GM12878 (cell line): ENCODE measurements at regions not wholly inside any gene's neighbourhood (a gene's known extent, or its start where the extent isn't known, plus 50 kb on each side); places are given as distances from the start of the nearest gene placed in this dataset.
"Not testable (repeated sequence)": the region's sequence is repeated elsewhere in the genome, so short reads cannot be mapped to it uniquely, and the experiment has no call there.

Experiments used
- ATAC-seq: fragments of 200-7000 bp; cut with Tn5 transposase; 3 replicates; pipeline ENCODE4 v1.9.1; 2020; ENCODE audit warnings: mild to moderate bottlenecking, moderate library complexity
- BruUV-seq: library from RNA; stranded (reverse); fragments of 400-500 nt; replicated peaks from 2 replicates; lab custom pipeline; 2021; lab: Mats Ljungman, UMichigan
- CTCF ChIA-PET: fragments of 300-600 bp; sonication (Branson Sonifier 250); formaldehyde crosslinking; extraction: SDS; loops from one replicate; lab custom pipeline; 2021; ENCODE audit warnings: inconsistent platforms; lab: Yijun Ruan, JAX
- POLR2A ChIA-PET: fragments of 350-600 bp; formaldehyde crosslinking; extraction: SDS; loops from one replicate; lab custom pipeline; 2021; ENCODE audit warnings: inconsistent platforms; lab: Charles Lee
- RAD21 ChIA-PET: fragments of 300-600 bp; sonication (Branson Sonifier 250); formaldehyde crosslinking; loops from one replicate; lab custom pipeline; 2023; ENCODE audit warnings: antibody characterized with exemption; ENCODE audit not compliant: unreplicated experiment; lab: Charles Lee
- SMC1A ChIA-PET: fragments of 300-600 bp; sonication (Branson Sonifier 250); formaldehyde crosslinking; loops from one replicate; lab custom pipeline; 2023; ENCODE audit not compliant: unreplicated experiment, uncharacterized antibody; lab: Charles Lee
- DNase-seq: peaks from one replicate; pipeline ENCODE4 v3.0.0-alpha.2; 2011; ENCODE audit warnings: low read depth, low spot score
- FAIRE-seq: peaks from 3 replicates; lab custom pipeline; 2011; peaks lifted over from hg19 to GRCh38; lab: Jason Lieb, UNC
- H2AFZ ChIP-seq: 2 replicates; pipeline ENCODE4 v1.6.0; 2011; ENCODE audit warnings: low read depth, low read length, control low read depth; ENCODE audit not compliant: control insufficient read depth
- H3K27ac ChIP-seq: 2 replicates; pipeline ENCODE4 v1.5.1; 2011; ENCODE audit warnings: control low read depth; ENCODE audit not compliant: control insufficient read depth, insufficient read depth
- H3K27me3 ChIP-seq, 2 experiments: replicated peaks in 1 of 2; 2 replicates each; pipeline versions ENCODE4 v1.6.0 to v1.6.1; 2011; ENCODE audit warnings: low read length in 1 of 2; ENCODE audit not compliant: control insufficient read depth in 2 of 2, insufficient read depth in 2 of 2
- H3K36me3 ChIP-seq, 2 experiments: 2 replicates each; pipeline ENCODE4 v1.5.1; 2011; ENCODE audit warnings: low read length in 1 of 2; ENCODE audit not compliant: control insufficient read depth in 2 of 2, insufficient read depth in 2 of 2
- H3K4me1 ChIP-seq: 2 replicates; pipeline ENCODE4 v1.6.1; 2011; ENCODE audit warnings: mild to moderate bottlenecking, low read length, moderate library complexity, mixed read lengths; ENCODE audit not compliant: control insufficient read depth, insufficient read depth
- H3K4me2 ChIP-seq: 2 replicates; pipeline ENCODE4 v1.6.0; 2011; ENCODE audit warnings: control low read depth; ENCODE audit not compliant: control insufficient read depth, insufficient read depth
- H3K4me3 ChIP-seq: fragments of 200-600 bp; sonication (generic); 2 replicates; pipeline ENCODE4 v1.5.1; 2016
- H3K79me2 ChIP-seq: 2 replicates; pipeline ENCODE4 v1.6.0; 2011; ENCODE audit warnings: low read length; ENCODE audit not compliant: control insufficient read depth, insufficient read depth
- H3K9ac ChIP-seq: 2 replicates; pipeline ENCODE4 v1.8.0; 2011; ENCODE audit warnings: low read length, control low read depth, mixed read lengths; ENCODE audit not compliant: control insufficient read depth, insufficient read depth
- H3K9me3 ChIP-seq: replicated peaks from 3 replicates; pipeline ENCODE4 v1.5.1; 2011; ENCODE audit warnings: mild to moderate bottlenecking, low read length; ENCODE audit not compliant: control insufficient read depth, insufficient read depth
- H4K20me1 ChIP-seq: 2 replicates; pipeline ENCODE4 v1.6.0; 2011; ENCODE audit not compliant: control insufficient read depth, insufficient read depth
- ATF7 ChIP-seq: fragments of 450-650 bp; IDR thresholded peaks from 2 replicates; pipeline ENCODE4 v1.6.1; 2016; ENCODE audit warnings: low read depth, mild to moderate bottlenecking
- BCL11A ChIP-seq: IDR thresholded peaks from 2 replicates; pipeline ENCODE4 v1.6.1; 2011; ENCODE audit warnings: low read depth, low read length
- BHLHE40 ChIP-seq, 2 experiments: fragments of 450-650 bp in 1 of 2; IDR thresholded peaks; 2 replicates each; pipeline ENCODE4 v1.6.1; 2011 to 2017; ENCODE audit warnings: low read depth in 2 of 2, borderline replicate concordance in 1 of 2, improper control_type of control experiment in 1 of 2, low read length in 1 of 2, mild to moderate bottlenecking in 1 of 2
- BRCA1 ChIP-seq: IDR thresholded peaks from 2 replicates; pipeline ENCODE4 v1.6.1; 2011; ENCODE audit warnings: low read depth, low read length, improper control_type of control experiment
- E2F4 ChIP-seq: IDR thresholded peaks from 2 replicates; pipeline ENCODE4 v1.6.1; 2012; ENCODE audit warnings: low read depth, low read length, improper control_type of control experiment
- ESRRA ChIP-seq: IDR thresholded peaks from 2 replicates; pipeline ENCODE4 v1.6.1; 2012; ENCODE audit warnings: mild to moderate bottlenecking, low read length, improper control_type of control experiment
- JUNB ChIP-seq: IDR thresholded peaks from 2 replicates; pipeline ENCODE4 v1.6.1; 2016; ENCODE audit warnings: antibody characterized with exemption, mild to moderate bottlenecking
- MTA2 ChIP-seq: fragments of 450-650 bp; IDR thresholded peaks from 2 replicates; pipeline ENCODE4 v1.6.1; 2016; ENCODE audit warnings: low read depth, mild to moderate bottlenecking, moderate library complexity
- SMAD1 ChIP-seq: fragments of 450-650 bp; IDR thresholded peaks from 2 replicates; pipeline ENCODE4 v1.6.1; 2018; ENCODE audit warnings: mild to moderate bottlenecking, low read depth; ENCODE audit not compliant: partially characterized antibody
- SPI1 ChIP-seq: IDR thresholded peaks from 2 replicates; pipeline ENCODE4 v1.6.1; 2011; ENCODE audit warnings: low read depth, mild to moderate bottlenecking, low read length, moderate library complexity, borderline replicate concordance; ENCODE audit not compliant: insufficient read depth
- SUZ12 ChIP-seq: fragments of 200-600 bp; sonication (generic); IDR thresholded peaks from one replicate; pipeline ENCODE4 v1.6.1; 2018; ENCODE audit warnings: antibody characterized with exemption, mild to moderate bottlenecking; ENCODE audit not compliant: unreplicated experiment
- ZNF622 ChIP-seq: fragments of 450-650 bp; IDR thresholded peaks from 2 replicates; pipeline ENCODE4 v1.6.1; 2017; ENCODE audit warnings: mild to moderate bottlenecking, inconsistent platforms
- whole genome bisulfite sequencing: methylation state at CpG from one replicate; pipeline ENCODE4 v1.1.6; 2016; ENCODE audit warnings: low lambda C conversion rate; ENCODE audit not compliant: insufficient replicate concordance, insufficient coverage; ENCODE audit errors: missing lambda C conversion rate; 5-methylcytosine and 5-hydroxymethylcytosine counted together
- in situ Hi-C: fragments of 300-500 bp; cut with MboI; formaldehyde crosslinking; loops from 9 replicates; pipeline ENCODE4 v1.14.3; 2018; ENCODE audit warnings: mixed read lengths
- intact Hi-C: fragments of 100-400 bp; cut with micrococcal nuclease; formaldehyde crosslinking; loops from one replicate; pipeline ENCODE4 v1.14.2; 2022; ENCODE audit not compliant: unreplicated experiment

- RAD21 ChIA-PET: no interaction called here
- no peak overlapping the region for H3K9ac ChIP-seq
- H3K4me1 ChIP-seq: no peaks in the 10 kb centered on the region
- no TSS peak for BruUV-seq
- no peak overlapping the region for H3K27ac ChIP-seq
- 38% methylated on average over 3 of the region's 3 CpGs for WGBS
- H3K9me3 ChIP-seq: peaks cover 4% of the 10 kb centered on the region; the same call in 2 of the 3 replicates
- H3K79me2 ChIP-seq: no peaks in the 10 kb centered on the region
- H2AFZ ChIP-seq: no peak overlapping the region
- H3K36me3 ChIP-seq: no peaks in the 10 kb centered on the region
- POLR2A ChIA-PET: no interaction called here
- in situ Hi-C loops (no loop called here), intact Hi-C loops (no loop called here)
- FAIRE-seq: no peak
- CTCF ChIA-PET: no interaction called here
- no peak overlapping the region for H3K4me3 ChIP-seq
- TF ChIP-seq MTA2 (no peak), E2F4 (no peak), SPI1 (no peak), BCL11A (no peak), SUZ12 (no peak), ATF7 (no peak), SMAD1 (no peak)
- no peaks in the 10 kb centered on the region for H4K20me1 ChIP-seq
- SMC1A ChIA-PET: interaction anchor here (1.5 kb wide), 1 partner anchor 12 kb away, joined by 5 read pairs; no protein-coding TSS in a partner anchor
- DNase-seq: no peak
- no peak for ATAC-seq
- H3K27me3 ChIP-seq: no peaks in the 10 kb centered on the region
- no peak overlapping the region for H3K4me2 ChIP-seq
These were observed 131.0 kb downstream of the BCL2L11 start for GRCh38 chr2:111251711-111252110.

GRCh38 chr2:111252436-111252835 is 131.7 kb downstream of the BCL2L11 start:
- no peak overlapping the region for H3K4me2 ChIP-seq
- in situ Hi-C loops (no loop called here), intact Hi-C loops (no loop called here)
- ChIA-PET RAD21 (no interaction called here), SMC1A (interaction anchor here (1.5 kb wide), 1 partner anchor 13 kb away, joined by 5 read pairs; no protein-coding TSS in a partner anchor), POLR2A (no interaction called here), CTCF (no interaction called here)
- no peaks in the 10 kb centered on the region for H3K36me3 ChIP-seq
- no peak overlapping the region for H3K27ac ChIP-seq
- H3K9ac ChIP-seq: no peak overlapping the region
- no peak overlapping the region for H3K4me3 ChIP-seq
- ATAC-seq (no peak), FAIRE-seq (peak; percentile 31), DNase-seq (no peak)
- no TSS peak for BruUV-seq
- H3K79me2 ChIP-seq: no peaks in the 10 kb centered on the region
- TF ChIP-seq ZNF622 (no peak), BRCA1 (no peak), JUNB (no peak), SUZ12 (no peak), ESRRA (no peak), SPI1 (no peak), BHLHE40 (IDR thresholded peaks at IDR 0.05; ENCODE audit: borderline replicate concordance in 1 of 2, low read depth in 2 of 2, low read length in 1 of 2) (no peak)
- H2AFZ ChIP-seq: no peak overlapping the region
- peaks cover 4% of the 10 kb centered on the region; the same call in 2 of the 3 replicates for H3K9me3 ChIP-seq
- no peaks in the 10 kb centered on the region for H4K20me1 ChIP-seq
- H3K27me3 ChIP-seq: no peaks in the 10 kb centered on the region
- H3K4me1 ChIP-seq: no peaks in the 10 kb centered on the region

GRCh38 chr2:111254916-111255315 is 134.2 kb downstream of the BCL2L11 start:
- FAIRE-seq, SMC1A ChIA-PET, DNase-seq, H3K36me3 ChIP-seq, H3K4me2 ChIP-seq, H2AFZ ChIP-seq, POLR2A ChIA-PET, in situ Hi-C loops, H3K79me2 ChIP-seq, CTCF ChIA-PET, H3K9ac ChIP-seq, H4K20me1 ChIP-seq, H3K27ac ChIP-seq, H3K27me3 ChIP-seq, RAD21 ChIA-PET, H3K4me3 ChIP-seq, ATAC-seq, intact Hi-C loops, H3K9me3 ChIP-seq, H3K4me1 ChIP-seq, BruUV-seq: not testable (repeated sequence)
- 14% methylated on average over 5 of the region's 6 CpGs for whole genome bisulfite sequencing
